ENCODE measurements at regions not wholly inside any gene's neighbourhood (a gene's known extent, or its start where the extent isn't known, plus 50 kb on each side); places are given as distances from the start of the nearest gene placed in this dataset.
A peak's percentile ranks its signal among the peaks of the same experiment; 100 is the strongest.
"Not testable (repeated sequence)": the region's sequence is repeated elsewhere in the genome, so short reads cannot be mapped to it uniquely, and the experiment has no call there.

GRCh38 chr11:34001557-34002064 lies 49.9 kb upstream of the CAPRIN1 start:
- no peak for DNase-seq

DNA sequence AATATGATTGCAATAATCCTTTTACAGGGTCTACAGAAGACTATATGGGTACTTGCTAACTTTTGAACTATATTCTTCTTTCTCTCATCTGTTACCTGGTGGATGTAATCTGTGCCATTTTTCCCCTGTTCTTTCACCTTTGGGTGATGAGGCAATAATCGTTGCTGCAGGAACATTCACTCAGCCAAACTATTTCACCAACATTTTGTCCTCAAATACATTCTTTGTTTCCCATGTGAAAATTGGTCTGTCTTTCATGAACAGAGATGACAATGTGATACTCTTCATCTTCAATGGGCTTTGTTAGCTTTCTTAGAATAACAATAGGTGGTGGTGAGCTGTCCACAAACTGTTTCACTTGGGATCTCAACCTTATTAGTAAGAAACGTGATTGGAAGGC lies 52.1 kb upstream of the CAPRIN1 start:
- DNase-seq = no peak

DNA sequence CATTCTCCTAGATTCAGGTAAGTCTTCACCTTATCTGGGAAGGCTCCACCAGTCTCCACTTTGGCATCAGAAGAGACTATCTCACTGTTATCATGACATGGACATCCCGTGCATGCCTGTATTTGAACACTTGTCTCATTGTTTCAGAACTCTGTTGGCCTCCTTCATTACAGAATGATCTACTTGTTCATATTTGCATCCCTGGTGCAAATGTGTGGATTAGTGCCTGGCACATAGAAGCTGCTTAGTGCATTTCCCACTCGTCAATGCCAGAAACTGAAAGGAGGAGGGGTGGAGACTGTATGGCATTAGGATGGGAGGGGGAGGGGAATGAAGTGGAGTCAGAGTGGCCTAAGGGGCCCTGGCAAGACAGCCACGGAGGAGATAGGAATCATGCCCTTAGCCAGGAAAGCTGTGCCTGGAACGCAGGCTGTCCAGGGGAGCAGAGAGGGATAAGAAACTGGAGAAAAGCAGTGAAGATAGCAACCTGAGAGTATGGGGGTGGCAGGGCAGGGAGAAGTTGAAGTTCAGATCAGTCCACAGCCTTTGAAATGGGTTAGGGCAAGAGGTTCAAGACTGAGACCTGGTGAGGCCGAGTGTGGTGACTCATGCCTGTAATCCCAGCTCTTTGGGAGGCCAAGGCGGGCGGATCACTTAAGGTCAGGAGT lies 53.8 kb upstream of the CAPRIN1 start:
- DNase-seq = no peak

GRCh38 chr11:33996498-33997454 lies 54.8 kb upstream of the CAPRIN1 start:
- DNase-seq = peak; percentile 53 to 92

DNA sequence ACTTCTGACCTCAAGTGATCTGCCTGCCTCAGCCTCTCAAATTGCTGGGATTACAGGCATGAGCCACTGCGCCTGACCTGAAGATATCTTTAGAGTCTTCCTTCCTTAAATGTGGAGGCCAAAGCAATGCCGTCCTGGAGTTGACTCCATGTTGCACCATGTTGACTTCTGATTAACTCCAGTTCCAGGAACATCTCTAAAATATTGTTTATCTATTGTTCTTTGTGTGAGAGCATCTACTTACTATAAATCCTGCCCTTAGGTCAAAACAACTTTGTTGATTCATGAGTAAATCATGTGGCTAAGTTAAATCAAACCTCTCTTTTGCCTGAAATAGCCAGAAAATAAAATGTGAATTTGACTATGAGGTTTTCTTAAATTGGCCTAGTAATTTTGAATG lies 56.6 kb upstream of the CAPRIN1 start:
- no peak for DNase-seq

GRCh38 chr11:33991136-33991535 lies 60.4 kb upstream of the CAPRIN1 start:
- DNase-seq = not testable (repeated sequence)

- not testable (repeated sequence) for DNase-seq
Measured at GRCh38 chr11:33990131-33990530, 61.4 kb upstream of the CAPRIN1 start.

GRCh38 chr11:33989461-33989860 lies 62.1 kb upstream of the CAPRIN1 start:
- no peak for DNase-seq

DNA sequence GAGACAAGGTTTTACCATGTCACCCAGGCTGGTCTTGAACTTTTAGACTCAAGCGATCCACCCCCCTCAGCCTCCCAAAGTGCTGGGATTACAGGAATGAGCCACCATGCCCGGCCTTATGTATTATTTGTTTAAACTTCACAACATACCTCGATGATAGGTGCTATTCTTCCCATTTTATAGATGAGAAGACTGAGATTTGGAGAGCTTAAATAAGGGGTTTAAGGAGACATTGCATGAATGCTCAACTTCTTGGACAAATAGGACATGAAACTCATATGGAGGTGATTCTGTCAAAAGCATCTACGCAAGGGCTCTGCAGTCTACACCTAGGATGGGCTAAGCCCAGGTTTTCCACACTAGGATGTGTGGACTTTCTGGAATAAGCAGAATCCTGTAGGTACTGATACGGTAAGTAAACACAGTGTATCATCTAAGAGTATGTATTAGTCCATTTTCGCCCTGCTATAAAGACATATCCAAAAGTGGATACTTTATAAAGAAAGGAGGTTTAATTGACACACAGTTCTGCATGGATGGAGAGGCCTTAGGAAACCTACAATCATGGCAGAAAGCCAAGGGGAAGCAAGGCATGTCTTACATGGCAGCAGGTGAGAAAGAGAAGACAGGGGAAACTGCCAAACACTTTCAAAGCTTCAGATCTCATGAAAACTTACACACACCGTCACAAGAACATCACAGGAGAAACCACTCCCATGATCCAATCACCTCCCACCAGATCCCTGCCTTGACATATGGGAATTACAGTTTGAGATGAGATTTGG lies 62.8 kb upstream of the CAPRIN1 start:
- no peak for DNase-seq

DNA sequence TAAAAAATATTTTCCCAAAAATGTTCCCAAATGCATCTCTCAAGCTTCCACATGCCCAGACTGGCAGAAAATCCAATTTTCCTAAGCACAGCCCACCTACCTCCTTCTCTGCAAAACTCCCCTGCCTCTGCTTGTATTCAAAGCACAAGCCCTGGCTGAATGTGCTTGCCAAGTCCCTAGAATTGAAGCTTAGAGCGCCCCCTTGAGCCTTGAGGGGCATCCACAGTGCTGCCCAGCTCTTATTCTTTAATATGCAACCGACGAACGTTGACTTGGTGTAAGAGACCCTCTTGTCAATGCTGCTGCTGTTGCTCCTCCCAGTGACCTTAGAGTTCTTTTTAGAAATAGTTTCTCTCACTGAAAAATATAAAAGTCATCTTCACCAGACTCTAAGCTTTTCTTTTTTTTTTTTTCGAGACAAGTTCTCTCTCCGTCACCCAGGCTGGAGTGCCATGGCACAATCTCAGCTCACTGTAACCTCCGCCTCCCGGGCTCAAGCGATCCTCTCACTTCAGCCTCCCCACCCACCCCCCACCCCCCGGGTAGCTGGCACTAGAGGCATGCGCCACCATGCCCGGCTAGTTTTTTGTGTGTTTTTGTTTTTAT lies 63.5 kb upstream of the CAPRIN1 start:
- DNase-seq = peak; percentile 63 to 92

GRCh38 chr11:33987545-33987944 lies 64.0 kb upstream of the CAPRIN1 start:
- no peak for DNase-seq

- DNase-seq = not testable (repeated sequence)
Measured at GRCh38 chr11:33986597-33987501, 64.7 kb upstream of the CAPRIN1 start.

DNA sequence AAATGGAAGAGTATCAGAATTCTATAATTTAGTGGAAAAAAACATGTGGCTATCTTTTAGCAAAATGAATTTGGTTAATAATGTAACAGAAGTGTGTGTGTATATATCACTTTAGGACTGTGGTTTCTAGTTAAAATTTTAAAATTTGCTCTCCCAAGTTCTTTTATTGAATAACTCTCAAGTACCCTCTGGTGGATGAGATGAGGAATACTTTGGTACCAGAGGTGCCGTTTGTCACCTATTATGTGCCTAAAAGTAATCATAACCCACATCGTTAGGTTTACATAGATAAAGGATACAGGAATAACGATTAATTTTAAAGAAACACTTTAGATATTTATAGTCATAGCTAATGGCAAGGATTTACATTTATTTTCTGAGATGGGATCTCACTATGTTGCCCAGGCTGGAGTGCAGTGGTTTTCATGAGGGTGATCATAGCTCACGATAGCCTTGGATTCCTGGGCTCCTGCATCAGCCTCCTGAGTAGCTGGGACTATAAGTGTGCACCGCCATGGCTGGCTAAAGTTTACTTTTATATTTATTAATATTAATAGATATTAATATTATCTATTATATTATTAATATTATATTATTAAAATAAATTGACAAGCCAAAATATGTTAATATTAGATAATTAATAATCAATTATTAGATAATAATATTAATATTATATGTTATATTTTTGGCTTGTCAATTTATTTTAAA lies 66.7 kb upstream of the CAPRIN1 start:
- peak in 1 of 2 donors; percentile 20 for DNase-seq

DNA sequence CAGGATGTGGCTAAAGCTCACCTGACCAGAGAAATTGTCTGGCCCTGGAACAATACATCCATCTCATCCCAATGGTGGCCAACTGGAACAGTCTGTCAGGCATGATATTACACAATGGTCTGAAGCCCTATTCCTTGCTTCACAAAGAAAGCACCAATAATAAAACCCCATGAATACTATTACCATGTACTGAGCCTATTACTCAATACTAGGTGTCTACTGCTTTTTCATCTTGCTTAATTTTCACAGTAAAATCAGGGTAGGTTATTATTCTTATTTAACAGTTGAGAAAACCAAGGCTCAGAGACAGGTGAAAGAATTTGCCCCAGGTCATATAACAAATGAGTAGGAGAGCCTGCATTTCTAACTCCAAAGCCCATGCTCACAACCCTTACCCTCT lies 68.9 kb upstream of the CAPRIN1 start:
- DNase-seq = no peak

DNA sequence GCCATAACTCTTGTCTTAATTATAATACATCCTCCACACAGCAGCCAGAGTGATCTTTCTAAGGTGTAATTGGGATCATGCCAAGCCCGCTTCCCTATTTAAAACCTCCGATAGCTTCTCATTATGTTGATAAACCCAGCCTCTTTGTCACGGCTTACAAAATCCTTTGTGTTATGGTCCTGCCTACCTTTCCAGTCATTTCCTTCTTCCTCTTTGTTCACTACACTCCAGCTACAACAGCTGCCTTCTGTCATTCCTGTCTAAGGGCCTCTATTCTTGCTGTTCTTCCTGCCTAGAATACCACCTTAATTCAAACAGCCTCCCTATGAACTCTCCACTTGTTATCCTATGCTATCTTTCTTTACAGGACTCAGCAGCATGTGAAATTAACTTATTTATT lies 70.6 kb upstream of the CAPRIN1 start:
- no peak for DNase-seq

GRCh38 chr11:33978376-33978775 lies 73.2 kb upstream of the CAPRIN1 start:
- DNase-seq = no peak

DNA sequence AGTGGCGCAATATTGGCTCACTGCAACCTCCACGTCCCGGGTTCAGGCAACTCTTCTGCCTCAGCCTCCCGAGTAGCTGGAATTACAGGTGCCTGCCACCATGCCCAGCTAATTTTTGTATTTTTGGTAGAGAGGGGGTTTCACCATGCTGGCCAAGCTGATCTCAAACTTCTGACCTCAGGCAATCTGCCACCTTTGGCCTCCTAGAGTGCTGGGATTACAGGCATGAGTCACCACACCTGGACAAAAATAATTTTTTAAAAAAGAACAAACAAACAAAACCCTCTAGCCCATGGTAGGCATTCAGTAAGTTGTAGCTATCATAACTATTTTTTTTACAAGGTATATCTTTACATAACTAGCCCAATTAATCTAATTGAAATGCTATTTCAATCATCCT lies 73.9 kb upstream of the CAPRIN1 start:
- DNase-seq = no peak

DNA sequence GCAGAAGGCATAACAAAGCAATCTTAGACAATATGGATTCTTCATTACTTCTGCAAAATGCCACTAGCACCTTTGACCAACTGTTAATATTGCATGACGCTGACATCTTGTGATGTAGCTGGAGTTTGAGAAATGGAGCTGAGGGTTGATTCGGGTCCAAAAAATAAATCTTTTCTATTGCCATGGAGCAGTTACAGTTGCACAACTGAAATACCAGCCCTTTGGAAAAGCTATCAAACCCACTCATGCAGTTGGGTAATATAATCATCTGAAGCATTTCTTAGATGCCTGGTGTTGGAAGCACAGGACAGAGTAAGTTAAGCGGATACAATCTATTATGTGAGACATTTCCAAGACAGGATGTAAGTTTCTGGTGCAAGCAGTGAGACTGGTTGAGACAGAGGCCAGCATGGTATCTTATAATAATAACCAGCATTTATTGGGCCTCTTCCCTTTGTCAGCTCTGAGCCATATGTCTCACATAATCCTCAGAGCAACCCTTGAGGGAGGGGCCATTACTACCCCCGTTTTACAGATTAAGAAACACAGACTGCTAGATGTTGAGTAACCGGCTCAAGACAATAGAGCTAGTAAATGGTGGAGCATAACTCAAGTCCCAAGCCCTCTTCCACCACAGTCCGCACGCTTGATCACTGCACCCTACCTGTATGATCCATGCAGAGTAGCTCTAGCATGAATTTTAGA lies 74.9 kb upstream of the CAPRIN1 start:
- DNase-seq = peak; percentile 12 to 64

- DNase-seq = no peak
Measured at GRCh38 chr11:33974804-33975203, 76.7 kb upstream of the CAPRIN1 start.

GRCh38 chr11:33971530-33971929 lies 79.7 kb upstream of the LMO2 start:
- DNase-seq = not testable (repeated sequence)
